ENCODE measurements at regions not wholly inside any gene's neighbourhood (a gene's known extent, or its start where the extent isn't known, plus 50 kb on each side); places are given as distances from the start of the nearest gene placed in this dataset.

- DNase-seq, result no peak
Measured at GRCh38 chr2:155115846-155116245, 417.4 kb downstream of the KCNJ3 start.

GRCh38 chr2:155111070-155111469 lies 412.6 kb downstream of the KCNJ3 start:
- DNase-seq, result no peak

- DNase-seq, result no peak
Measured at GRCh38 chr2:155109527-155109926, 411.0 kb downstream of the KCNJ3 start.

GRCh38 chr2:155100261-155100660 lies 401.8 kb downstream of the KCNJ3 start:
- no peak for DNase-seq

- DNase-seq, result no peak
Measured at GRCh38 chr2:155099784-155100183, 401.3 kb downstream of the KCNJ3 start.

- DNase-seq, result no peak
Measured at GRCh38 chr2:155095613-155096012, 397.1 kb downstream of the KCNJ3 start.

- DNase-seq, result no peak
Measured at GRCh38 chr2:155080373-155080772, 381.9 kb downstream of the KCNJ3 start.

GRCh38 chr2:155070489-155070888 lies 372.0 kb downstream of the KCNJ3 start:
- no peak for DNase-seq

GRCh38 chr2:155062922-155063258 lies 364.4 kb downstream of the KCNJ3 start:
- no peak for DNase-seq

GRCh38 chr2:155062250-155062921 lies 363.9 kb downstream of the KCNJ3 start:
- DNase-seq, result no peak

GRCh38 chr2:155060896-155061295 lies 362.4 kb downstream of the KCNJ3 start:
- no peak for DNase-seq

GRCh38 chr2:155054712-155055111 lies 356.2 kb downstream of the KCNJ3 start:
- no peak for DNase-seq

- DNase-seq, result no peak
Measured at GRCh38 chr2:155043097-155043496, 344.6 kb downstream of the KCNJ3 start.

- DNase-seq, result no peak
Measured at GRCh38 chr2:155035308-155035707, 336.8 kb downstream of the KCNJ3 start.

GRCh38 chr2:155033652-155034051 lies 335.2 kb downstream of the KCNJ3 start:
- no peak for DNase-seq

GRCh38 chr2:155030296-155030695 lies 331.8 kb downstream of the KCNJ3 start:
- no peak for DNase-seq

GRCh38 chr2:155026651-155027174 lies 328.2 kb downstream of the KCNJ3 start:
- DNase-seq, result no peak

- no peak for DNase-seq
Measured at GRCh38 chr2:155023674-155024073, 325.2 kb downstream of the KCNJ3 start.

GRCh38 chr2:155022531-155022930 lies 324.0 kb downstream of the KCNJ3 start:
- no peak for DNase-seq

- DNase-seq, result no peak
Measured at GRCh38 chr2:155021618-155022017, 323.1 kb downstream of the KCNJ3 start.

GRCh38 chr2:155020246-155020645 lies 321.8 kb downstream of the KCNJ3 start:
- no peak for DNase-seq

GRCh38 chr2:155010925-155011324 lies 312.4 kb downstream of the KCNJ3 start:
- DNase-seq, result no peak

- no peak for DNase-seq
Measured at GRCh38 chr2:154995361-154995760, 296.9 kb downstream of the KCNJ3 start.

- no peak for DNase-seq
Measured at GRCh38 chr2:154992826-154993225, 294.3 kb downstream of the KCNJ3 start.

GRCh38 chr2:154978710-154979109 lies 280.2 kb downstream of the KCNJ3 start:
- DNase-seq, result peak; percentile 10
